OCI-LY3 (cell line): ENCODE measurements at regions not wholly inside any gene's neighbourhood (a gene's known extent, or its start where the extent isn't known, plus 50 kb on each side); places are given as distances from the start of the nearest gene placed in this dataset.

Experiments used
- H2AFZ ChIP-seq: fragments of 200-600, 300-600 bp; shearing (Covaris generic); 2 replicates; pipeline ENCODE4 v1.6.0; 2014; ENCODE audit warnings: antibody characterized with exemption, low read depth, low read length
- H3K27ac ChIP-seq: fragments of 200-600, 300-600 bp; sonication (generic); 2 replicates; pipeline ENCODE4 v1.5.1; 2014; ENCODE audit warnings: mild to moderate bottlenecking, low read length, moderate library complexity, mixed read lengths
- H3K27me3 ChIP-seq: fragments of 200-600, 300-600 bp; sonication (generic); 2 replicates; pipeline ENCODE4 v1.6.1; 2014; ENCODE audit warnings: low read depth, low read length, mixed read lengths
- H3K36me3 ChIP-seq: fragments of 200-600, 300-600 bp; sonication (generic); replicated peaks from 2 replicates; pipeline ENCODE3; 2014; ENCODE audit warnings: low read depth, low read length, mixed read lengths
- H3K4me1 ChIP-seq: fragments of 300-600, 200-600 bp; sonication (generic); 2 replicates; pipeline ENCODE4 v1.6.1; 2014; ENCODE audit warnings: low read length, mixed read lengths
- H3K4me2 ChIP-seq: fragments of 200-600, 300-600 bp; sonication (generic); 2 replicates; pipeline ENCODE4 v1.6.1; 2014; ENCODE audit warnings: low read length, mixed read lengths
- H3K4me3 ChIP-seq: fragments of 300-600, 200-600 bp; sonication (generic); 2 replicates; pipeline ENCODE4 v1.5.1; 2014; ENCODE audit warnings: antibody characterized with exemption, mild to moderate bottlenecking, low read length, moderate library complexity
- H3K79me2 ChIP-seq: fragments of 300-600, 200-600 bp; shearing (Covaris generic); 2 replicates; pipeline ENCODE4 v1.6.1; 2014; ENCODE audit warnings: mild to moderate bottlenecking, low read length, mixed read lengths
- H3K9ac ChIP-seq: fragments of 300-600, 200-600 bp; shearing (Covaris generic); 2 replicates; pipeline ENCODE4 v1.6.0; 2014; ENCODE audit warnings: mild to moderate bottlenecking, low read length, moderate library complexity
- H3K9me3 ChIP-seq: fragments of 200-600, 300-600 bp; shearing (Covaris generic); 2 replicates; pipeline ENCODE4 v1.6.1; 2014; ENCODE audit warnings: low read length, mixed read lengths; ENCODE audit not compliant: insufficient read depth
- H4K20me1 ChIP-seq: fragments of 200-600, 300-600 bp; sonication (generic); 2 replicates; pipeline ENCODE4 v1.6.1; 2016; ENCODE audit warnings: low read length, mixed read lengths; ENCODE audit not compliant: insufficient read depth
- EZH2phosphoT487 ChIP-seq: fragments of 200-600 bp; shearing (Covaris generic); IDR thresholded peaks from 2 replicates; pipeline ENCODE4 v1.6.1; 2018; ENCODE audit warnings: antibody characterized with exemption, mixed run types, low read depth
- TF ChIP-seq, protein P1 (sequence below): fragments of 200-600, 300-600 bp; sonication (generic); IDR thresholded peaks from 2 replicates; pipeline ENCODE4 v1.5.1; 2014; ENCODE audit warnings: antibody characterized with exemption, low read length, low read depth

DNA sequence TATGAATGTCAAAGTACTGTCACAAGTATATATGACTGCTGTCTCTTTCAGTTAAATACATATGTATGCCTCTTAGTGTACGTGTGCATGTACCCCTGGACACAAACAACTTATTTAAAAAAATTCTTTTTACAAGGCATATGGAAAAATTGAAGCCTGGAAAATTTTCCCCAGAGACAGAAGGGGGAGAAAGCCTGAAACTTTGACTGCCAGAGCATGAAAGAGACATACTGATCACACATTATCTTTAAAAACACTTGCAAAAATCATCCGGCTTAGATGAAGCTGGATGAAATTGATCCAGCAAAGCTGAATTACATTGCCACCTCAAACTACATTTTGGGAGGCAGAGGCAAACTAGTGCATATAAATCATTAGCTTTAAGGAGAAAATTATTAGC is 88.0 kb upstream of the NFIB start:
- Histone ChIP-seq H3K27ac (no peak overlapping the region), H3K27me3 (no peaks in the 10 kb centered on the region), H3K79me2 (no peaks in the 10 kb centered on the region)

DNA sequence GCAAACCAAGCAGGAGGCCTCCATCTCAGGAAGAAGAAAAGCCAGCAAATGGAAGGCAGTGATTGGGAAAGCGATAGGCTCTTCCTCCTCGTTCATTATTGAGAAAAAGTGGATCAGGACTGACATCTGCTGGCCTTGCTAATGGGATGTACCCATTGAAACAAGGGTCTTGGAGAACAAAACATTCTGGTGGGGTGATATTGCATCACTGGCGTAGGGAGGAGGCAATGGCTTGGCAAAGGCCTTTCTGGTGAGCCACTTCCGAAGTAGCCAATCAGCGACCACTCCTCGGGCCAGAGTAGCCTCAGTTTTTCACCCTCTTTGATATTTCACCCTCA is 86.7 kb upstream of the NFIB start:
- H3K4me3 ChIP-seq: no peak overlapping the region
- no peak overlapping the region for H3K27ac ChIP-seq

More for the DNA sequence above, 88.0 kb upstream of the NFIB start:
- Histone ChIP-seq H3K9ac (no peak overlapping the region), H3K4me2 (no peak overlapping the region), H2AFZ (no peak overlapping the region), H3K9me3 (no peaks in the 10 kb centered on the region), H3K36me3 (no peaks in the 10 kb centered on the region), H3K4me1 (peaks cover 5% of the 10 kb centered on the region; the same call in 1 of the 2 replicates), H3K4me3 (no peak overlapping the region), H4K20me1 (no peaks in the 10 kb centered on the region)
- no peak for TF ChIP-seq EZH2phosphoT487
- TF ChIP-seq, protein P1, sequence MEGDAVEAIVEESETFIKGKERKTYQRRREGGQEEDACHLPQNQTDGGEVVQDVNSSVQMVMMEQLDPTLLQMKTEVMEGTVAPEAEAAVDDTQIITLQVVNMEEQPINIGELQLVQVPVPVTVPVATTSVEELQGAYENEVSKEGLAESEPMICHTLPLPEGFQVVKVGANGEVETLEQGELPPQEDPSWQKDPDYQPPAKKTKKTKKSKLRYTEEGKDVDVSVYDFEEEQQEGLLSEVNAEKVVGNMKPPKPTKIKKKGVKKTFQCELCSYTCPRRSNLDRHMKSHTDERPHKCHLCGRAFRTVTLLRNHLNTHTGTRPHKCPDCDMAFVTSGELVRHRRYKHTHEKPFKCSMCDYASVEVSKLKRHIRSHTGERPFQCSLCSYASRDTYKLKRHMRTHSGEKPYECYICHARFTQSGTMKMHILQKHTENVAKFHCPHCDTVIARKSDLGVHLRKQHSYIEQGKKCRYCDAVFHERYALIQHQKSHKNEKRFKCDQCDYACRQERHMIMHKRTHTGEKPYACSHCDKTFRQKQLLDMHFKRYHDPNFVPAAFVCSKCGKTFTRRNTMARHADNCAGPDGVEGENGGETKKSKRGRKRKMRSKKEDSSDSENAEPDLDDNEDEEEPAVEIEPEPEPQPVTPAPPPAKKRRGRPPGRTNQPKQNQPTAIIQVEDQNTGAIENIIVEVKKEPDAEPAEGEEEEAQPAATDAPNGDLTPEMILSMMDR: no peak

DNA sequence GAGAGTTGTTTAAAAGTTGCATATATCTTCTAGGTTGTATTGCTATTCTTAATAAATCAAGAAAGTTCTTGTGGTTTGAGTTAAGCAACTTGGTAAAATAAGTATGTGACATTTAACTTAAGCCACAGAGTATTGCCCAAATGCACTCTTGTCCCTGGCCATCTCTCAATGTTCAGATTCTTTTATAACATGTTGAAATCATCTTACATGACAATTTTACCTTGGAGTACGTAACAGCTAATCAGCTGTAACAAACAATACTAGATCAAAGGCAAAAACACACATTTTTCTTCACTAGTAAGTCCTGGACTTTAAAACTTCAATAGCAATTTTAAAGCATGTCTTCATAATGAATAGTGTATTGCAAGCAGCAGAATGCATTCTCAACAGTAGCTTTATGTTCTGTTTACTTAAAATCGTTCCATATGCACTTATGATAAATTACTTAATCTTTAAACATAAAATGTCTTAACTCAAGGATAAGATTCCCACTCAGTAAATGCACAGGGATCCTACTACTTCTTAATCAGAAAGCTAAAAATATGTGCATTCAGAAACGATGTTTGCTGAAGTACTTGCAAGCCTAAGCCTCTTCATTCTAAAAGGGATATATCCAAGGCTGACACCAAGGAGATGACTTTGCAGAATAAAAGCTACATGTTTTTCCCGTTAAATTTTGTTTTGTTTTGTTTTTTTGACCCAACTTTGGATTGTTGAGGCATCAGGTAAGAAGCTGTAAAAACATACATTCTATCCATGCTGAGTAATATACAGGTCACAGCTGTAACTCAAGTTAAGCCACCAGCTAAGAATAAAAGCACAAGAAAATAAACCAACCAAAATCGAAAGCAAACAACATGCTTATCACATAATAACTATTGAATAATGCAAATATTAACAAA is 86.1 kb upstream of the NFIB start:
- Histone ChIP-seq H3K9me3 (no peaks in the 10 kb centered on the region), H3K9ac (no peak overlapping the region), H4K20me1 (no peaks in the 10 kb centered on the region), H3K4me3 (no peak overlapping the region), H3K27me3 (no peaks in the 10 kb centered on the region), H2AFZ (no peak overlapping the region), H3K4me1 (no peaks in the 10 kb centered on the region), H3K36me3 (no peaks in the 10 kb centered on the region), H3K4me2 (no peak overlapping the region), H3K27ac (no peak overlapping the region), H3K79me2 (no peaks in the 10 kb centered on the region)
- TF ChIP-seq, protein P1: no peak
- TF ChIP-seq EZH2phosphoT487: no peak

More for the DNA sequence above, 86.7 kb upstream of the NFIB start:
- no peaks in the 10 kb centered on the region for H3K4me1 ChIP-seq
- no peak overlapping the region for H3K4me2 ChIP-seq
- no peaks in the 10 kb centered on the region for H3K27me3 ChIP-seq
- no peaks in the 10 kb centered on the region for H3K79me2 ChIP-seq
- H2AFZ ChIP-seq: no peak overlapping the region
- no peaks in the 10 kb centered on the region for H4K20me1 ChIP-seq
- no peaks in the 10 kb centered on the region for H3K9me3 ChIP-seq
- H3K36me3 ChIP-seq: no peaks in the 10 kb centered on the region
- TF ChIP-seq, protein P1: peak; percentile 12
- no peak for TF ChIP-seq EZH2phosphoT487
- no peak overlapping the region for H3K9ac ChIP-seq

DNA sequence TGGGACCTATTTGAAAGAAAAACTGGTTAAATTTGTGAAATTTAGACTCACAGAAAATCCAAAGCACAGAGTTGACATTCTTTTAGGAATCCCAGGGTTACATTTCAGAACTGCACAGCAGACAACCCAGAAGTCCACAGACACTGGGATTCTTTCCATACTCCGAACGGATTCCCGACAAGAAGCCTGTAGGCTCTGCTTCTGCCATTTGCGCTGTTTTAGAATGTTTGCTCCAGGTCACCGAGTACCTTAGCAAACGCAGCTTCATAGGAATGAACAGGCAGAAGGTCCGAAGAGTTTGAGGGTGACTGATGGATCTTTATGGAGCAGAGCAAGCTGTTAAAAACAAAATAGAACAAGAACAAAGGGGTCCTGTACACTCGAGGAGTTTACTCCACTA is 84.5 kb upstream of the NFIB start:
- H3K27ac ChIP-seq: no peak overlapping the region
- H3K36me3 ChIP-seq: no peaks in the 10 kb centered on the region
- no peak overlapping the region for H3K4me3 ChIP-seq
- no peaks in the 10 kb centered on the region for H3K9me3 ChIP-seq
- TF ChIP-seq, protein P1: no peak
- TF ChIP-seq EZH2phosphoT487: no peak
- H2AFZ ChIP-seq: no peak overlapping the region
- H4K20me1 ChIP-seq: no peaks in the 10 kb centered on the region
- no peak overlapping the region for H3K9ac ChIP-seq
- no peaks in the 10 kb centered on the region for H3K4me1 ChIP-seq
- no peak overlapping the region for H3K4me2 ChIP-seq
- no peaks in the 10 kb centered on the region for H3K27me3 ChIP-seq
- H3K79me2 ChIP-seq: no peaks in the 10 kb centered on the region
